ENCODE measurements at regions not wholly inside any gene's neighbourhood (a gene's known extent, or its start where the extent isn't known, plus 50 kb on each side); places are given as distances from the start of the nearest gene placed in this dataset.

GRCh38 chr15:26091184-26091583, 228.1 kb upstream of the ATP10A start:
- TF ChIP-seq CTCF (IDR thresholded peaks at IDR 0.05) (no peak), POLR2AphosphoS5 (IDR thresholded peaks at IDR 0.05) (no peak), EP300 (IDR thresholded peaks at IDR 0.05) (no peak)
